ENCODE measurements at regions not wholly inside any gene's neighbourhood (a gene's known extent, or its start where the extent isn't known, plus 50 kb on each side); places are given as distances from the start of the nearest gene placed in this dataset.
A peak's percentile ranks its signal among the peaks of the same experiment; 100 is the strongest.

DNA sequence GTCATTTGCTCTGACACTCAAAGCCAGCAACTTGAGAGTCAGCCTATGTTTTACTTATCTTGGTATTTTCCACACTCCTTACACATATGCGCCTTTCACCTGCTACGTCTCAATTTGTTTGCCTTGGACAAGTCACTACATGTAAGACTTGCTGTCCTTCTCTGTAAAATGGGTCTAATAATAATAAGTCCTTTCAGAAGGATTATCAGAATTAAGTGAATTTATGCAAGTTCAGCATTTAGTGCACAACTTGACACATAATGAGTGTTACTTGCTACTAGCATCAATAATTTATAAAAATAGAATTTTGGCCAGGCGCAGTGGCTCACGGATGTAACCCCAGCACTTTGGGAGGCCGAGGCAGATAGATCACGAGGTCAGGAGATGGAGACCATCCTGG lies 71.1 kb upstream of the UBL3 start:
- no peak for DNase-seq

GRCh38 chr13:29920025-29920643 lies 69.7 kb upstream of the UBL3 start:
- DNase-seq, result no peak

DNA sequence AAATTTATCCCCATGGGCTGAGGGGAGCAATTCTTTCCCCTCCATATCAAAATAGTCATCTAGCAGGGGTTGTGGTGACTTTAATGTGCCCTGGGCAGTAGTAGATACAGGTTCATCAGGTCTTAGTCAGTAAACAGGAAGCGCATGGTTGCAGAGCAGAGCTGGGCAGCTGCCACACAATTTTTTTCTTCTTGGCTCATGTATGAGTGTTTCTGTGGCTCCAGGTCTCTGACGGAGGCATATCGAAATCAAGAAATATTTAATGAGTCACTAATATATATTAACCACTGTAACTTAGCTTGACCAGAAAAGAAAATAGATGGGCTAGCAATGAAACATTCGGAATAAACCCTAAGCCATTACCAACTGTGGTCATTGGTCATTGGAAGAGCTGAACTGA lies 68.4 kb upstream of the UBL3 start:
- DNase-seq, result no peak

GRCh38 chr13:29917650-29918049 lies 67.2 kb upstream of the UBL3 start:
- no peak for DNase-seq

- no peak for DNase-seq
Measured at GRCh38 chr13:29914581-29914980, 64.2 kb upstream of the UBL3 start.

GRCh38 chr13:29911781-29912418 lies 61.5 kb upstream of the UBL3 start:
- no peak for DNase-seq

DNA sequence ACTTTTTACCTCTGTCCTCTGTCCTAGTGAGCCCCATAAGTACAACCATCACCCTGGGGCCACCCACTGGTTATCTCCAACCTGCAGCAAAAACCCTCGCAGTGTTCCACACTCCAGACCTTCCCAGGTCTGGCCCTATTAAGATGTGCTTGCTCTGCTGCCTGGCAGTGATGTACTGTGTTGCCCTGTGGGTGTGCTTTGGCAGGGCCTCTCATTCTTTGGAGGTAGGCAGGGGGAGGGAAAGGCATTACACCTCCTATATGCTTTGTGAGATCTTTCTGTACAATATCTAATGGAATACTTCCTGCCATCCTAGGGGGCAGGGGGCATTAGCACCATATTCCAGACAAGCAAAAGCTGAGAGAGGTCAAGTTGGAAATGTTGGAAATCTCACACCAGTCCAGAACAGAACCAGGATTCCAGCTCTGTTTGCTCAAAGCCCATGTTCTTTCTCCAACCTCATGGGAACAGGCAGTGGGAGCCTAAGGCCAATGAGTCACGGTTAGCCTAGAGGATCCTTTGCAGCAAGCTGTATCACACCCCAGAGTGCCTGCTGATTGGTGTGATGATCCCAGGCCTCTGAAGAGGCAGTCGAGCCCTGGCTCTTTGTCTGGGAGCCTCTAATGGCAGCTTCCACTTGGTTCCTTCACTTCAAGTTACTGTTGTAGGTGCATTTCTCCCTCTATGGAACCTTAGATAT lies 59.7 kb upstream of the UBL3 start:
- no peak for DNase-seq

- no peak for DNase-seq
Measured at GRCh38 chr13:29909081-29909730, 58.8 kb upstream of the UBL3 start.

GRCh38 chr13:29908416-29909080 lies 58.1 kb upstream of the UBL3 start:
- no peak for DNase-seq

DNA sequence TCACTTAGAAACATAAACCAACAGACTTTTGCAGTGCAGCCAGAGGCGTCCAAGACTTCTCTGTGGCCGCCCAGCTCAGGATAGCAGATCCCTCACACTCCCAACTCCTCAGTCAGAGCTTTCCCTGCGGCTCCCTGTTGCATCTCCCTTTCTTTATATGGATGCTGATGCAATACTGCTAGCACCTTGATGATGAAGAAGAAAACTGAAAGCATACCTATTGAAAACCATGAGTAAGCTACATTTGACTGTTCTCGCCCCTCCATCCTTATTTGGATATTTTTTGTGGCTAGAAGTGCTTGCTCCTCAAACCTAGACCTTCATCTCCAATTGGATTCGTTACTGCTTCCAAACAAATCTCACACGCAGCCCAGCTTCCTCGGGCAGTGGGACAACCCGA lies 57.3 kb upstream of the UBL3 start:
- peak; percentile 18 for DNase-seq

- DNase-seq, result no peak
Measured at GRCh38 chr13:29906432-29907011, 56.1 kb upstream of the UBL3 start.

GRCh38 chr13:29905845-29906244 lies 55.4 kb upstream of the UBL3 start:
- no peak for DNase-seq

GRCh38 chr13:29903996-29904395 lies 53.6 kb upstream of the UBL3 start:
- DNase-seq, result no peak

DNA sequence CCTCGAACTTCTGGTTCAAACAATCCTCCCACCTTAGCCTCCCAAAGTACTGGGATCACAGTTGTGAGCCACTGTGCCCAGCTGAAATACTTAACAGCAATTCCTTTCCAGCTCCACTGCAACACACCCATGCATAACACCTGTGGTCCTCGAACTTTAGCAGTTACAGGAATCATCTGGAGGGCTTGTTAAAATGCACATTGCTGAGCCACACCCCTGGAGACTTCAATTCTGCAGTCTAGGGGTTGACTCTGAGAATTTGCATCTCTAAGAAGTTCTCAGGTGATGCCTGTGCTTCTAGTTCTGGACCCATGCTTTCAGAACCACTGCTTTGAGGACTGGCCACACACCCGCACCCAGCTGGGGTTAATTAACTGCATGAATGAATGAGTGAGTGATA lies 53.1 kb upstream of the UBL3 start:
- no peak for DNase-seq

DNA sequence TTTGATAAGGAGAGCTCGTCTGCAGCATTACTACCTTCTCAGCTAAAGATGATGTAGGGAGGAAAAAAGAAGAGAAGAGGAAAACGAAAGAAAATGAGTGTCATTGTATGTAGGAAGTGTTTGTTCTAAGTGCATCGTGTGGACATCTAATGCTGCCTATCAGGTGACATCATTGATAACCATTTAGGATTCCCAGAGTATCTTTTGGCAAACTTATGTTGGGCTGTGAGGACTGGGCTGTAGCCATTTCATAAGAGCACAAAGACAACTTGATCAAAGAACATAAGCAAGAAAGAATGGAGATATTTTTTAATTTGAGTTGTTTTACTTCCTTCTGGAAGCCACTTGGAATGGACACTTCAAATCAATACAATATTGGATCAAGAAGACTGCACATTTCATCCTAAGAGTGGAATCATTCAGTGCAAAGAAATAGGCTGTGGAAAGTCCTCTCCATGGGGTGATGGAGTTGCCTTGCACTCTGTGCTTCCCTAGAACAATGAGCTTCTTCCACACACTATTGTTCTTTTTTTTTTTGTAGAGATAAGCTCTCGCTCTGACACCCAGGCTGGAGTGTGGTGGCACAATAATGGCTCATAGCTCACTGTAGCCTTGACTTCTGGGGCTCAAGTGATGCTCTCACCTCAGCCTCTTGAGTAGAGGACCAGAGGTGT lies 52.4 kb upstream of the UBL3 start:
- no peak for DNase-seq

DNA sequence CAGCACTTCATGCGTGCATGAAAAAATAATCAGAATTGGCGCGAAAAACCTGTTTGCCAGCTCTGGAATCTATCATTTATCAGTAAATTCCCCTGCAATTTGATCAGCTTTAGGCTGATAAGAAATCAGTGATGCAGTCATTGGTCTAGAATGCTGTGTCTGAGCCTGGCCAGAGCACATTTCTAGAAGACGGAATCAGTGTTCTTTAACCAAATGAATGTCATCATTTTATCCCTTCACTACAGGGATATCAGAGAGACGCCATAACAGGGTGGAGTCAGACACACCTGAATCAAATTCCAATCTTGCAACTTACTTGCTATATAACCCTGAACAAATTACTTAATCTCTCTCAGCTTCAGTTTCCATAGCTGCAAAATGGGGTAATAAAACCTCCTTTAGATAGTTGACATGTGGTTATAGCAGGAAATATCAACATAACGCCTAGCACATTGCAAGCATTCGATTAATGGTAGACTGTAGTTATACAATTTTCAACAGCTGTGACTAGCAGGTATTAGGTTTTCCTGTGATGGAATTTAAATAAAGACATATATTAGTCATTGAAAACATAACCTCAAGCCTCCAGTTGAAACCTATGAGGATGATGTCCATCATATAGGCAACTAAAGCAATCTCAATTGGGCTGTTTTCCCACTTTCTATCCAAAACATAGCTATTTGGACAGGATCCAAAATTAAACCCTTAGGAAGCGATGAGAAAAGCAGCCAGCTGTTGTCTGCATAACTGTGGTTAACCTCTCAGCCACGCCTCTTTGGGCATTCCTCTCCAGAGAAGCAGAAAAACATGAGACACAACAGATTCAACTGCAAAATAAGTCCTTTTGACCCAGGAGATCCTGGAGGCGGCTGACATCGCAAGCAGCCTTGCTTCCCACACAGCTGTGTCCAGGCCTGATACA lies 51.6 kb upstream of the UBL3 start:
- DNase-seq, result peak; percentile 27
